Thyroid gland (tissue), 4 donors: ENCODE measurements at regions not wholly inside any gene's neighbourhood (a gene's known extent, or its start where the extent isn't known, plus 50 kb on each side); places are given as distances from the start of the nearest gene placed in this dataset.

Experiments used
- POLR2A ChIP-seq, 2 donors: fragments of 450-650 bp; IDR thresholded peaks; one replicate each; pipeline ENCODE4 v1.6.1; 2017; ENCODE audit warnings: antibody characterized with exemption in 2 of 2, mild to moderate bottlenecking in 2 of 2, moderate library complexity in 1 of 2
- TF ChIP-seq, protein P1 (sequence below), 6 experiments: fragments of 200-600 bp in 3 of 6; fragments of 450-650 bp in 3 of 6; sonication (generic) in 3 of 6; IDR thresholded peaks; one replicate each; pipeline ENCODE4 v1.5.1; 2016 to 2019; ENCODE audit warnings: antibody characterized with exemption in 6 of 6, mild to moderate bottlenecking in 2 of 6, inconsistent platforms in 1 of 6, moderate library complexity in 1 of 6

GRCh38 chr9:25421560-25421959 lies 256.7 kb downstream of the TUSC1 start:
- TF ChIP-seq POLR2A (IDR thresholded peaks at IDR 0.05): no peak
- TF ChIP-seq, protein P1, sequence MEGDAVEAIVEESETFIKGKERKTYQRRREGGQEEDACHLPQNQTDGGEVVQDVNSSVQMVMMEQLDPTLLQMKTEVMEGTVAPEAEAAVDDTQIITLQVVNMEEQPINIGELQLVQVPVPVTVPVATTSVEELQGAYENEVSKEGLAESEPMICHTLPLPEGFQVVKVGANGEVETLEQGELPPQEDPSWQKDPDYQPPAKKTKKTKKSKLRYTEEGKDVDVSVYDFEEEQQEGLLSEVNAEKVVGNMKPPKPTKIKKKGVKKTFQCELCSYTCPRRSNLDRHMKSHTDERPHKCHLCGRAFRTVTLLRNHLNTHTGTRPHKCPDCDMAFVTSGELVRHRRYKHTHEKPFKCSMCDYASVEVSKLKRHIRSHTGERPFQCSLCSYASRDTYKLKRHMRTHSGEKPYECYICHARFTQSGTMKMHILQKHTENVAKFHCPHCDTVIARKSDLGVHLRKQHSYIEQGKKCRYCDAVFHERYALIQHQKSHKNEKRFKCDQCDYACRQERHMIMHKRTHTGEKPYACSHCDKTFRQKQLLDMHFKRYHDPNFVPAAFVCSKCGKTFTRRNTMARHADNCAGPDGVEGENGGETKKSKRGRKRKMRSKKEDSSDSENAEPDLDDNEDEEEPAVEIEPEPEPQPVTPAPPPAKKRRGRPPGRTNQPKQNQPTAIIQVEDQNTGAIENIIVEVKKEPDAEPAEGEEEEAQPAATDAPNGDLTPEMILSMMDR (IDR thresholded peaks at IDR 0.05): no peak
